ENCODE measurements at regions not wholly inside any gene's neighbourhood (a gene's known extent, or its start where the extent isn't known, plus 50 kb on each side); places are given as distances from the start of the nearest gene placed in this dataset.

DNA sequence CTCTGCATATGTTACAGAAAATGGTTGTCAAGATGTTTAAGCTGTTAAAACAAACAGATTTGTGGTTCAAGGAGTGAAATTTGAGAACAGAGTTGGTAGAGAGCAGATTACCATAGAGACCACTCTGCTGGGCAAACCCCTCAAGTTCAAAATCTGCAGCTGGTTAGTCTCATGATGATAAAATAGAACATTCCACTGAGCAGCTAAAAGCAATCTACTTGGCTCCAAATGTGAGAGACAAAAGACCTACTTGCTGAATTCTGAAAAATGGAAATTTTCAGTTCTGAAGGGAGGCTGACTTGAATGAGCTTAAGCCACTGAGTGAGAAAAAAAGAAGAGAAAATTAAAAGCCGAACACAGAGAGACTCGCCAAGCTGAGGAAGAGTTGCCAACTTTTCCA is 519.3 kb downstream of the NOVA1 start:
- H3K27me3 ChIP-seq (ENCODE audit: control insufficient read depth, insufficient read depth, low read length): no peaks in the 10 kb centered on the region
- DNase-seq (ENCODE audit: low read depth): no peak
- no peak overlapping the region for H3K4me3 ChIP-seq (ENCODE audit: low read depth, low read length)
- TF ChIP-seq, protein P1, sequence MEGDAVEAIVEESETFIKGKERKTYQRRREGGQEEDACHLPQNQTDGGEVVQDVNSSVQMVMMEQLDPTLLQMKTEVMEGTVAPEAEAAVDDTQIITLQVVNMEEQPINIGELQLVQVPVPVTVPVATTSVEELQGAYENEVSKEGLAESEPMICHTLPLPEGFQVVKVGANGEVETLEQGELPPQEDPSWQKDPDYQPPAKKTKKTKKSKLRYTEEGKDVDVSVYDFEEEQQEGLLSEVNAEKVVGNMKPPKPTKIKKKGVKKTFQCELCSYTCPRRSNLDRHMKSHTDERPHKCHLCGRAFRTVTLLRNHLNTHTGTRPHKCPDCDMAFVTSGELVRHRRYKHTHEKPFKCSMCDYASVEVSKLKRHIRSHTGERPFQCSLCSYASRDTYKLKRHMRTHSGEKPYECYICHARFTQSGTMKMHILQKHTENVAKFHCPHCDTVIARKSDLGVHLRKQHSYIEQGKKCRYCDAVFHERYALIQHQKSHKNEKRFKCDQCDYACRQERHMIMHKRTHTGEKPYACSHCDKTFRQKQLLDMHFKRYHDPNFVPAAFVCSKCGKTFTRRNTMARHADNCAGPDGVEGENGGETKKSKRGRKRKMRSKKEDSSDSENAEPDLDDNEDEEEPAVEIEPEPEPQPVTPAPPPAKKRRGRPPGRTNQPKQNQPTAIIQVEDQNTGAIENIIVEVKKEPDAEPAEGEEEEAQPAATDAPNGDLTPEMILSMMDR (IDR thresholded peaks at IDR 0.05; ENCODE audit: insufficient read depth, low read length, poor library complexity, severe bottlenecking): no peak
- H3K36me3 ChIP-seq (ENCODE audit: control insufficient read depth, insufficient read depth, low read length): no peaks in the 10 kb centered on the region

DNA sequence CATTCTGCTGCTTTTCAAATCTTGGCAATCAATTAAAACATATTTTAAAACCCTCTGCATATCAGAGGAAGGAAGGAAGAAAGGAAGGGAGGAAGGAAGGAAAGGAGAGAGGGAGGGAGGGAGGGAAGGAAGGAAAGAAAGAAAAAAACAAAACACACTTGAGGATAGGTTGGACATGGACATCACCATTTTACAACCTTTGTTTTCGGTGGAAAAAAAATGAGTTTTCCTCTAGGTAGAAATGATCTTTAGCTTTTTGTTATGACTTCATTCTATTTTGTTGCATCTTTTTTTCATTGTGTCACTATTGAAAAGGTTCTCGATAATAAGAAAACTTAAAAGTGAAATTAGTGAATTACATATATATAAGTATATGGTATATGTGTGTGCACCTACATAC is 522.9 kb downstream of the NOVA1 start:
- H3K27me3 ChIP-seq (ENCODE audit: control insufficient read depth, insufficient read depth, low read length): no peaks in the 10 kb centered on the region
- TF ChIP-seq, protein P1 (IDR thresholded peaks at IDR 0.05; ENCODE audit: insufficient read depth, low read length, poor library complexity, severe bottlenecking): no peak
- H3K4me3 ChIP-seq (ENCODE audit: low read depth, low read length): no peak overlapping the region
- no peak for DNase-seq (ENCODE audit: low read depth)
- H3K36me3 ChIP-seq (ENCODE audit: control insufficient read depth, insufficient read depth, low read length): no peaks in the 10 kb centered on the region

- no peak overlapping the region for H3K4me3 ChIP-seq (ENCODE audit: low read depth, low read length)
- TF ChIP-seq, protein P1 (IDR thresholded peaks at IDR 0.05; ENCODE audit: insufficient read depth, low read length, poor library complexity, severe bottlenecking): no peak
- H3K36me3 ChIP-seq (ENCODE audit: control insufficient read depth, insufficient read depth, low read length): no peaks in the 10 kb centered on the region
- H3K27me3 ChIP-seq (ENCODE audit: control insufficient read depth, insufficient read depth, low read length): no peaks in the 10 kb centered on the region
- no peak for DNase-seq (ENCODE audit: low read depth)
These were observed 527.4 kb downstream of the NOVA1 start for GRCh38 chr14:26070443-26070842.

DNA sequence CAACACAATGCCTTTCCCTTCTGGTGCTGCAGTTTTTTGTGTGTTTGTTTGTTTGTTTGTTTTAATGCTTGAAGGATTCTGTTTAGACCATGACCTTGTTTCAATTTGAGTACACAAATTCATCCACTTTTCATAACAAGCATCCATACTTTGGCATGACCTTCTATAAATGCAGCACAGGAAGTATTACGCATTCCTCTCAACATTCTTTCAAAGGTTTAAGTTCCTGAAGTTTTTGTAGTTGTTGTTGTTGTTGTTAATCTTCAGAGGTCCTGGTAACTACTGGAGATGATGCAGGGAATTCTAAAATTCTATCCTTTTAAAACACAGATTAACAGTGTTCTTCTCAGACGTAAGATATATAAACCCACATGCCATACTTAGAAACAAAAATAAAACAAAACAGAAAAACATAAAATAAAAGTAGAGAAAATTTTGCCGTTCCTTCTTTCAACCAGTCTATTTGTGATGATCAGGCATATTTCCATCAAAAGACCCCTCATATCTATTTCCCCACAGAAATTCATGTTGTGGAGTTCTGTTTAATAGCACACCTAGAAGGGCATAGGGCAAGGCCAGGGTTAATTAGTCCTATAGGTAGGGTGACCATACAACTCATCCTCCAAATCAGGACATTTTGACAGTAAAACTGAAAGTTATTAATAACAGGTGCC is 529.9 kb downstream of the NOVA1 start:
- H3K4me3 ChIP-seq (ENCODE audit: low read depth, low read length): no peak overlapping the region
- no peaks in the 10 kb centered on the region for H3K27me3 ChIP-seq (ENCODE audit: control insufficient read depth, insufficient read depth, low read length)
- H3K36me3 ChIP-seq (ENCODE audit: control insufficient read depth, insufficient read depth, low read length): no peaks in the 10 kb centered on the region
- TF ChIP-seq, protein P1 (IDR thresholded peaks at IDR 0.05; ENCODE audit: insufficient read depth, low read length, poor library complexity, severe bottlenecking): no peak
- no peak for DNase-seq (ENCODE audit: low read depth)

- H3K36me3 ChIP-seq (ENCODE audit: control insufficient read depth, insufficient read depth, low read length): no peaks in the 10 kb centered on the region
- no peak overlapping the region for H3K4me3 ChIP-seq (ENCODE audit: low read depth, low read length)
- TF ChIP-seq, protein P1 (IDR thresholded peaks at IDR 0.05; ENCODE audit: insufficient read depth, low read length, poor library complexity, severe bottlenecking): no peak
- no peaks in the 10 kb centered on the region for H3K27me3 ChIP-seq (ENCODE audit: control insufficient read depth, insufficient read depth, low read length)
- DNase-seq (ENCODE audit: low read depth): no peak
These were observed 530.5 kb downstream of the NOVA1 start for GRCh38 chr14:26067341-26067740.

GRCh38 chr14:26056036-26056616 is 541.7 kb downstream of the NOVA1 start:
- no peak for DNase-seq (ENCODE audit: low read depth)
- no peaks in the 10 kb centered on the region for H3K27me3 ChIP-seq (ENCODE audit: control insufficient read depth, insufficient read depth, low read length)
- H3K36me3 ChIP-seq (ENCODE audit: control insufficient read depth, insufficient read depth, low read length): no peaks in the 10 kb centered on the region
- no peak overlapping the region for H3K4me3 ChIP-seq (ENCODE audit: low read depth, low read length)
- TF ChIP-seq, protein P1 (IDR thresholded peaks at IDR 0.05; ENCODE audit: insufficient read depth, low read length, poor library complexity, severe bottlenecking): no peak

Data from kidney epithelial cell (primary cell).